Middle frontal gyrus (tissue), 1 donor: ENCODE measurements at regions not wholly inside any gene's neighbourhood (a gene's known extent, or its start where the extent isn't known, plus 50 kb on each side); places are given as distances from the start of the nearest gene placed in this dataset.
"Not testable (repeated sequence)": the region's sequence is repeated elsewhere in the genome, so short reads cannot be mapped to it uniquely, and the experiment has no call there.

Source experiments
- DNase-seq: peaks from one replicate; pipeline ENCODE4 v3.0.0-alpha.2; 2015; ENCODE audit warnings: low spot score; ENCODE audit errors: extremely low spot score

DNA sequence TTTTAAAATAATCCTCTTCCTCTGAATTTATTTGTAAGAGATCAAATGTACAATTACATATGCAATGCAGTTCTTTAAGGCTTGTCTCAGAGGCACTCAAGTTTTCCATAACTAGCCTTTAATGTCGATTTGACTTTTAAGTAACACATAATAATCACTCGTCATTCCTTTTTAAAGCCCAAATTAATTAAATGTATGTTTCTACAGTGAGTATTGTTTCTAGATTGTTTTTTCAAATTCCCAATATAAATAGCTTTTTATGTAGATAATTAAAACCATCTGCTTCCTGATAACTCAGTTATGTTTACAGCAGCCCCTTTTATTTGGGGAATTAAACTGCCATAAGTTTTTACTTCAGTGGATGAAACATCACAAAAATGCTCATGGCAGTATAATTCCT lies 185.1 kb downstream of the ETNK1 start:
- no peak for DNase-seq

DNA sequence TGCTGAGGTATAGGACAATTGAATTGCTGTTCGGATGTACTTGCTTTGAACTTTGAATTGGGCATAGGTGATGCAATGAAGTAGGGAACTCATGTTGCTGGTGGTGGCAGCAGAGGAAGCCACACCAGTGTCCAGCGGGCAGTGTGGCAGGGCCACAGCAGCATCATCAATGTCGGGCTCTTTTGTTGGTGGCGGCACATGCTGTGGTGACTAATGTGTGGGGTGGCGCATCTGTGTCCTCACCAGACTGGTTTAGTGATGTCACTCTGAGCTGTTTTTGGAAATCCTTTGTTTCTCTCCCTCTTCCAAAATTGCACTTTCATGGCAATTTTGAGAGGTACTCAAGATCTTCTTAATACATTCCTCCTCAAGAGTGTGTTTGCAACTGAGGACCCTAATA lies 187.6 kb downstream of the ETNK1 start:
- DNase-seq: no peak

DNA sequence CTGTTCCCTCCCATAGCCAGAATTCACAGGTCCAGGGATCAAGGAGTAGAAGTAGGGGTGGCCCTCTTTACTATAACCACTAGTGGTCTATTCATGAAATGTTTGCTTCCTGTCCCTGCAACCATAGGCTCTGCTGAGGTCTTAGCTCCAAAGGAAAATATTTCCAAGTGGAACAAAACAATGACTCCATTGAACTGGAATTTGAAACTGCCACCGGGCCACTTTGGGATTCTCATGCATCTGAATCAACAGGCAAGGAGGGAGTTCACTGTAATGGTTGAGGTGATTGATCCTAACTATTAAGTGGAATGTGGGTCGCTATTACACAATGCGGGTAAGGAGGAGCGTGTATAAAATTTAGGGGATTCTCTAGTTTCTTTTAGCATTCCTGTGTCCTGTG lies 197.0 kb downstream of the ETNK1 start:
- no peak for DNase-seq

DNA sequence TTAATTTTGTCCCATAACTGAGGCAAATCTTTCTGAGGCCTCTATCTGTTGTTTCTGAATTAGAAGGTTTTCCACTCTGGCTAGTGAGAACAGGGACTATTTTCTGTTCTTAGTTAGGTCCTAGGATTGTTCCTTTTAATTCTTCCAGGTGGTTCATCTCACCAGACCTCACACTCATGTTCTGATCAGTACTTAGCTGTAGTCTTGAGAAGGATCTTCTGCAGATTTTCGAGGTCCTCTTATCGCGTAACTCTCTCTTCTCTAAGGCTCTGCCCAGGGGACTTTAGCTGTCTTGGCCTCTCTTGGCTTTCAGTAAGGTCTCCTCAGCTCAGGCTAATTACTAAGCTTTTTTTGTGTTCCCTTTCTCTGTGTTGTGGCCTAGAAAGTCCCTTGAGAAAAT lies 201.1 kb downstream of the ETNK1 start:
- DNase-seq: no peak

DNA sequence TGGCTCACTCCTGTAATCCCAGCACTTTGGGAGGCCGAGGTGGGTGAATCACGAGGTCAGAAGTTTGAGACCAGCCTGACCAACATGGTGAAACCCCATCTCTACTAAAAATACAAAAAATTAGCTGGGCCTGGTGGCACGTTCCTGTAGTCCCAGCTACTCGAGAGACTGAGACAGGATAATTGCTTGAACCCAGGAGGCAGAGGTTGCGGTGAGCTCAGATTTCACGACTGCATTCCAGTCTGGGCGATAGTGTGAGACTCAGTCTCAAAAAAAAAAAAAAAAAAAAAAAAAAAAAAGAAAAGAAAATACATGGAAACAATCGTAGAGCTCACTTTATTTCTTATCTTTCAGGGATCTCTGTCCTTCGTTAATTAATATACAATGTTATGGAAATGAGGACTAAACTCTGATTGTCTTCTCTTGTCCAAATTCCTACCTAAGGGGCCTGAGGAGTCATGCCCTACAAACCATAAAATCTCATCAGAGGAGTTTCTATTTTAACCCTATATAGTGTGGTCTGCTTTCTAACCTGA lies 201.5 kb downstream of the ETNK1 start:
- not testable (repeated sequence) for DNase-seq

DNA sequence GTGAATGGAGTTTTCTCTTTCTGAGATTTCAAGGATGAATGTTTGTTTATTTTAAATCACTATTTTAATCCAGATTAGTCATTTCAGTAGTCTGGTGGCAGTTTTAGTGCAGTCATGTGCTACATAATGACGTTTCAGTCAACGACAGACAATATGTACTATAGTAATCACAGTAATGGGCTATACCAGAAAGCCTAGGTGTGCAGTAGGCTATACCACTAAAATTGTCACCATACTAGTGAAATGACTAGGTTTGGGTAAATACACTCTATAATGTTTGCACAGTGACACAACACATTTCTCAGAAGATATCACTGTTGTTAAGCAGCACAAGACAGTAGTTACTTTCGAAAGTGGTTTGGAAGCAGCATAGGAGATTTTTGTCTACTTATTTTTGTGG lies 203.1 kb downstream of the ETNK1 start:
- DNase-seq: no peak

DNA sequence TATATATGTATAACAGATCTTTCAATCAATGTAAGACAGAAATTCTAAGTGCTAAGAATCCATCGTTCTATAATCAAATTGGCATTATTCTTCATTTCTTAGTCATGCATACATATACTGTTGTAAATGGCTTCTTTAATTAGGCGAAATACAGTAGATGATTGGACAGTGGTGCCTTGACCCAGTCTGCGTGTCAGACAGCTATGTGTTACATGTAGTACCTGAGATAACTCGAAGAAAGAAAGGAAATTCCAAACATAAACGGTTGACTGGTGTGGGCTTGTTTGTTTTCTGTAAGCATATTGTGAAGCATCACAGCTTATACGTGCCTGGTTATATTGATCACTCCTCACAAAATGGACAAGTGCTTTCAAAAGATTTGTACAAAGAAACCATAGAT lies 210.5 kb downstream of the ETNK1 start:
- no peak for DNase-seq

DNA sequence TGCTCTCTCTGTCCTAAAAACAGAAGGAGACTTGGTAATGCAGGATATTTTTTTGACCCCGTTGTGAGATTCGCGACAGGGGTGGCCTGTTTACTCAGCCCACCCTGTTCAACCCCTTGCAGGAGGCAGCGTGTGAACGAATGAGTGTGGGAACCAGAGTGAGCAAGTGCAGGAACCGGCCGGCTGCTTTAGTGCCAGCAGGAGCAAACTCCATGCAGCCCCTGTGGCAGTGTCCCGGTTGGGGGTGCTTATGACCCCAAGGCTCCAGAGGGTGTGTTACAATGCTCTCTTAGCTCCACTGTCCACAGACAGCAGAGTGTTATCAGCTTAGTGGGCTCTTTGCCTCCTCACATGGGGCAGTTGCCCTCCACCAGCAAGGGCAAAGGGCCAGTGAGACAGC lies 225.2 kb downstream of the ETNK1 start:
- no peak for DNase-seq

DNA sequence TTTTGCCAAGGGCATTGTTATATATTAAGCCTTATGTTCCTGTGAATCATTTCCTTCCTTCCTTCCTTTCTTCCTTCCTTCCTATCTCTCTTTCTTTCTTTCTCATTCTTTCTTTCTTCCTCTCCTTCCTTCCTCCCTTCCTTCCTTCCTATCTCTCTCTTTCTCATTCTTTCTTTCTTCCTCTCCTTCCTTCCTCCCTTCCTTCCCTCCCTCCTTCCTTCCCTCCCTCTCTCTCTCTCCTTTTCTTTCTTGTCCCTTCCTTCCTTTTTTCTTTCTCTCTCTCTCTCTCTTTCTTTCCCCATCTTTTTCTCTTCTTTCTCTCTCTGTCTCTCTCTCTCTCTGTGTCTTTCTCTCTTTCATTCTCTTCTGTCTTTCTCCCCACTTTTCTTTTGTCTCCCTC lies 226.6 kb downstream of the ETNK1 start:
- no peak for DNase-seq

DNA sequence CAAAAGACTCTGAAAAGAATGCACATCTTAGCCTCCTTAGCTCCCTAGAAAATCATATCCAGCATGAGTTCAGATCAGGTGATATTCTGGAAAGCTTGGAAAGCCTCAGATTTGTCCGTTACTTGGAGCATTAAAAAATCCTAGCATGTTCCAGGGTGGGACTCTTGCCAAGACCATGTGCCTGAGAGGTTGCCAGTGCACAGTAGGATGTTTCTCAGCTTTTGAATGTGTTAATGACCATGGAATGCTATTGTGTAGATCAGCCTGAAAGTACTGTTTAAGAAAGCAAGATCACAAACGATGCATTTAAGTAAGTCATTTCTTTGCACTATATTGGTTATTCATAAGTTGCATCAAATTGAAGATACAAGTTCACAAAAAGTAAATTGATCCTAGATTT lies 230.5 kb downstream of the ETNK1 start:
- no peak for DNase-seq

DNA sequence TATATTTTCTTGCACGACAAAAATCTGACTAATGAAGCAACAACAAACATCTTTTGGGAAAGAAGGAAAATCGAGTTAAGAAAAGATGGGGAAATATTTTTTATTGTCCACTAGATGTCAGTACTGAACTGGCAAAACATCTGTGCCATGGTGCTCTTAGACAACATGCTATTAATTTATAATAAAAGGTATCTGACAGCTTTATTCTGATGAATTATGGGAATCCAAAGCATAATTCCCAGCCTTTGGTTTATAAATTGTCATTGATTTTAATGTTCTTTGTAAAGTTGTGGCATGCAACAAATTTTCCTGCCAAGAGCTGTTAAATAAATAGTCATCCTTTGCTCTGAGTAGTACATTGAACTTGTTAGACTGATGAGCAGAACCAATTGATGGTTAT lies 231.2 kb downstream of the ETNK1 start:
- DNase-seq: peak; percentile 13

DNA sequence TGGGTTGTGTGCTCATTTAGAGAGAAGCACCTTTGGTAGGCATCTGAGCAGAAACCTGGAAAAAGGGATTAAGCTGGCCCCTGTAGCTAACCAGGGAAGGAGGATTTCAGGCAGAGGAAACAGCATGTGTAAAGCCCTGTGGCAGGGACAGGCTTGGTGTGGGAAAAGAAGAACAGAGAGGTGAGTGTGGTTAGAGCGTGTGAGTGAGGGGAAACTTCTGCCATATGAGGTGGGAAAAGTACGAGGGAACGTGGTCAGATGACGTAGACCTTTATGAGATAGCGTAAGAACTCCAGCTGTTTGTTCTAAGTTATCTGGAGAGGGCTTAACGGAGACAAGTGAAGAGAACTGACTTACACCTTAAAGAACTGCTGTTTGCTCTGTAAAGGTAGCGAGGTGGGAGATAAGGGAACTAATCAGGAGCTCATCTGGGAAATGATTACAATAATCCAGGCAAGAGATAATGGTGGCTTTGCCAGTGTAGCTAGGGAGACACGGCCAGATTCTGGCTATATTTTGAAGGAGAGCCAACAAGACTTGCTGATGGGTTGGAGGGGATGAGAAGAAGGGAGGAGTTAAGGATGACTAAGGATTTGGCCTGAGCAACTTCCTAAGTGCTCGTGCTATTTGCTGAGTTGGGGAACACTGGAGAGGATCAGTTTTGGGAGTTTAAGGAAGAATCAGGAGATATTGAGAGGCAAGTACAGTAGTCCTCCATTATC lies 234.0 kb downstream of the ETNK1 start:
- no peak for DNase-seq

DNA sequence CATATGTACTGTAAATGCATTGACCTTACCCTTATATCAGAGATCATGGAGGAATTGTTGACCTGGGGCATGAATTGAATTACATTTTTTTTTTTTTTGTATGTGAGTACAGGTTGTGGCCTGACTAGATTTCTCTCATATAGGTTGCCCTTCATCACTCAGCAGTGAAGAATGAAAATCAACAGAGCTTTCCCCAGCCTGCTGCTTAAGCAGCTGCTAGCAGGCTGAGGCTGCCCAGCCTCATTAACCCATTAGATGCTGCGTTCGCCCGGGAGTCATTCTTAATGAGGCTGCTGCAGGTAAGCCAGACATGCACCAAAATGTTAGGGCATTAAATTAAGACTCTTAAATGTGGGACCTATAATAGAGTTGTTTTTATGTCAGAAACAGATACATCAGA lies 236.0 kb downstream of the ETNK1 start:
- DNase-seq: no peak

DNA sequence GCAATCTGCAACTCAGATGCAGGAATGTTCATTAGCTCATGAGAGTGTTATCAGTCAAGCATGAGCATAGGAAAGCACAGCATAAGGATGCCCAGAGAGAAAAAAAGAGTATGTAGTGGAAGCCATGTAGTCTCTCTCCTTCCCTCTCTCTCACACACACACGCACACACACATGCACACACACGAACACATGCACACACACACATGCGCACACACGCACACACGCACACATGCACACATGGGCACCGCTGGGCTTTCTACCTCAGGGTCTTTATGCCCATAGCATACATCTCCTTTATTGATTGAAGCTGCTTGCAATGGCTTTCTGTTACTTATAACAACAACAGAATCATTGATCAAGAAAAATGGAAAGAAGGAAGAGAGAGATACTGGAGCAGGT lies 240.9 kb downstream of the ETNK1 start:
- DNase-seq: no peak

DNA sequence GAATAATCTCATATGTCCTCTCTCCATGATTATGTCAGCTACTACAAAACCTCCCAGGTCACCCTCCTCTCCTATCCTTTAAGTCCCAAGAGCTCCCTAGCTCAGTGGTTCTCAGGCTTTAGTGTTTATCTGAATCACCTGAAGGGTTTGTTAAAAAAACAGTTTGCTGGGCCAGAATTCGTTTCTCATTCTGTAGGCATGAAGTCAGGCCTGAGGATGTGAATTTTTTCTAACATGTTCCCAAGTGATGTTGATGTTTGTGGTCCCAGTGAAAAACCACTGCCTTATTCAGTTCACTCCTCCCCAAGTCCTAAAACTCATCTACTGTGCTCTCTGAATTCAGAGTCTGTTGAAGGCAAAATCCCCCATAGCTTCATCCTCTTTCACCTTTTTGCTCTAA lies 241.4 kb downstream of the ETNK1 start:
- no peak for DNase-seq

DNA sequence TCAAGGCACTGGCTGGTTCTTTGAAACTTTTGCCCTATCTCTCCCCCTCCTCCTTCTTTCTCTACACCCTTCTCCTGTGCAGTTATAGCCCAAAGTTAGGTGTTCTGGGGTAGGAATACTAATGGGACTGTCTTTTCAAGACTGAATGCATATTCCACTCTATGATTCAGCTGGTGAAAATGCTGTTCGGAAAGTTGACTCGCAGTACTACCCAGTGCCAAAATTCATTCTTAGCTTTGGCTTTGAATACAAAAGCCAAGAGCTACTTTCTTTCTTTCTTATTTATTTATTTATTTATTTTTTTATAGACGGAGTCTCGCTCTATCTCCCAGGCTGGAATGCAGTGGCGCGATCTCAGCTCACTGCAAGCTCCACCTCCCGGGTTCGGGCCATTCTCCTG lies 249.2 kb downstream of the ETNK1 start:
- no peak for DNase-seq

DNA sequence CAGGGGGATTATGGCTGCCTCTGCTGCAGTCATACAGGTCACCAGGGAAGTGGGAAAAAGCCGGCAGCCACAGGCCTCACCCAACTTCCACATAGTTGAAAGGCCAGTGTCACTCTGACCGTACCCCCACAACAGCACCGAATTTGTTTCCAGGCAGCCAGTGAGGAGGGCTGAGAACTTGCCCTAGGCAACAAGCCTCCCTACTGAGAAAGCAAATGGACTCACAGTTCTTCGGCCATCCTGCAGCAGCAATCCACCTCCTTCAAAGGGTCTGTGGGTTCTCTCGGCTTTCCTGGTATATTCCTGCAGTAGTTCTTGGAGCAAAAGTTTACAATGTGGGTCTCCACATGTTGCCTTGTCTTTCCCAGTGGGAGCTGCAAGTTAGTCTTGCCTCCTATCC lies 251.3 kb downstream of the ETNK1 start:
- DNase-seq: no peak

DNA sequence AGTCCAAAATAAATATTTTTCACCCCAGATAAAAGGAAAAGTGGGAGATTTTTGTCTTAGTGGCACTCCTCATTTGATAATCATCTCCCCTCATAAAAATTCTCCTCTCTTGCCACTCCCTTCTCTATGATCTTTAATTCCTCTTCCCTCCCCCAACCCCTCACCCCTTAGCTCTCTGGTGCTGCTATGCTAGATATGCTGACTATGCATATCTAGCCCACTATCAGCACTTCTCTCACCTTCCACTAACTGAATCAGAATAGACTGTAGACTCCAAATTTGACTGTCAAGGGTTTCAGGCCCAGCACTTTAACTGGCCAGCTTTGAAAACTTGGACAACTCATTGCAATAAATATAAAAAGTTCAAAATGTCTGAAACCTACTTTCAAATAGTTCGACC lies 254.2 kb downstream of the ETNK1 start:
- no peak for DNase-seq

DNA sequence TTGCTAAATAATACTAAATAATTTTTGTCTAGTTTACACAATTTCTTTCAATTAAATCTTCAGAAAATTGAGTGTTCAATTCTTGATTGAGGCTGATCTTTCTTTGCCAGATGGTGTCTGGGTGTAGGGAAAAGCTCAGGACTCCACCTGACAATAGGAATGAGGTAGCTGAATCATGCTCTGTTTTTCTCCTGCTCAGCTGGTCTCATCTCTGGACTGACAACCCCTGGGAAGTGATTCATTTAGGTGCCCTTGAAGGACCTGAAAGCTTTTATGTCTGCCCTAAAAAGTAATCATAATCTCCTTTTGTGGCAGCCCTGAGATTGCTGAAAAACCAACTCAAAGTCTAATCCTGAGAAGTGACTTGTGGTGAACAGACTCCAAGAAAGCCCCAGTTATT lies 255.4 kb downstream of the ETNK1 start:
- DNase-seq: no peak

DNA sequence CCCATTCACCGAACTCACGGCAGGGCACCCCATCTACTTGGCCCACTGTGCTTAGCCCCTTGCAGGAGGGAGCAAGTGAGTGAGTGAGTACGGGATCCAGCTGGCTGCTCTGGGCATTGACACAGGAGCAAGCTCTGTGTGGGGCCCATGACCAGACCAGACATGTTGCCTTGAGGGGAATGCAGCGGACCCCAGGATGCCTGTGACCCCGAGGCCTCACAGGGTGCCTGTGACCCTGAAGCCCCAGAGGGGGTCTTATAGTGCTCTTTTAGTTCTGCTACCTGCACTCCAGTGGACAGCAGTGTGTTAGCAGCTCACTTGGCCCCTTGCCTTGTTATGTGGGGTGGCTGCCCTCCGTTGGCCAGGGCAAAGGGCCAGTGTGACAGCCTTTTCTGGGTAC lies 255.8 kb downstream of the ETNK1 start:
- DNase-seq: no peak

DNA sequence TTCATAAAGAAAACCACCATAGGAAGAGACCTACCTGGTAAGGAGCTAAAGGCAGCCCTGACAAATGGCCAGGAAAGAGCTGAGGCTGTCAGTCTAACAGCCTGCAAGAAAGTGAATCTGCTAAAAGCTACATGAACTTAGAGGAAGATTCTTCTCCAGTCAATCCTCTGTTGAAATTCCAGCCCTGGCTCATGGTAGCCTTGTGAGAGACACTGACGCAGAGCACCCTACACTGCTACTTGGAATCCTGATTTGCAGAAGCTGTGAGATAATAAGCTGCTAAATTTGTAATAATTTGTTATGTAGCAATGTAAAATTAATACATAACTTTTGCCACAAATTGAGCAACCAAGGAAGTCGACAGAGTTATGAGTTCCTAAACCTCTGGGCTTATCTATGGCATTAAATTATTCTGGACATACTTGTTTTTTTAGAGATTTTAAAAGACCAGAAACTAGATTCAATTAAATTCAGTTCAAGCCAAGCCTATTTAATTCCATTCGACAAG lies 257.0 kb downstream of the ETNK1 start:
- no peak for DNase-seq

DNA sequence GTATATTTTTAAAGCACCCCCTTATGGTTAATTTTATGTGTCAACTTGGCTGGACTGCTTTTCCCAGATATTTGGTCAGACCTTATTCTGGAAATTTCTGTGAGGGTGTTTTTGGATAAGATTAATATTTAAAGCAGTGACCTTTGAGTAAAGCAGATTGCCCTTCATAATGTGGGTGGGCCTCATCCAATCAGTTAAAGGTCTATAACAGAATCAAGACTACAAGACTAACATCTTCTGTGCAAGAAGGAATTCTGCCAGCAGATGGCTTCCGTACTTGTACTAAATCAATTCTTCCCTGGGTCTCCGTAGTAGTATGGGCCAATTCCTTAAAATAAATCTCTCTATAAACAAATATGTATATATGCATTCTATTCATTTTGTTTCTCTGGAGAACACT lies 257.6 kb downstream of the ETNK1 start:
- no peak for DNase-seq

DNA sequence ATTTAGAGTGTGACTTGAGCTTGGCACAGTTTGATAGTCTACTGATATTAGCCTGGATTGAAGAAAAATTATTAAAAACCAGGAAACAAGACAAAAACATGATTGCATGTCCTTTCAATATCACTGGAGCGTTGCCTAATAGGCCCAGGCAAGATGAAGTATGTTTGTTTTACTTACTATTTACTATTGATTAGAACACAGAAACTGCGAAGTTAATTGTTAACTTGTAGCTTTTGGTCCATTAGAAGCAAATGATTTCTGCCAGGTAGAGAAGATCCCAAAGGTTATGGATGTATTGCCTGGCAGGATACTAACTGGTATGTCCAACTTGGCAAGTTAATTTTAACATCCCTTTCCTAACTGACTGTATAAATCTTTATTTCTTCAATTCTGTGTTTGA lies 268.9 kb downstream of the ETNK1 start:
- DNase-seq: no peak

DNA sequence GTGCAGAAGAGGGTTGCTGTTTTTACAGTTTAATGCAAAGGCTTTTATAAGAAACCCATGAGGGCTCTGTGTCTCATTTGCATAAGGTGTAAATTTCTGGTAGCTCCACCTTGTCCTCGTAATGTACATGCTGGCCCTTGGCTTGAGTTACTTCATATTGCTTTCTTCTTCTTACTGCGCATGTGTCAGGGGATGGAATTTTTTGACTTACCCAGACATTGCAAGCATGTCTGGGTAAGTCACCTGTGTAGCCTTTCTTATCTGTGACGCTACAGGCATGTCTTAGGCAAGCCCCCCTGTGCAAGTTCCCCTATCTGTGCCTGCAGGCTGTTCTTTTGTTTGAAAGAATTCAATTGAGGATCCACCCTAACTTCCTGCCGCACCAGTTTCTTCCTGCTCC lies 274.2 kb downstream of the ETNK1 start:
- DNase-seq: no peak
